ENCODE measurements at regions not wholly inside any gene's neighbourhood (a gene's known extent, or its start where the extent isn't known, plus 50 kb on each side); places are given as distances from the start of the nearest gene placed in this dataset.

DNA sequence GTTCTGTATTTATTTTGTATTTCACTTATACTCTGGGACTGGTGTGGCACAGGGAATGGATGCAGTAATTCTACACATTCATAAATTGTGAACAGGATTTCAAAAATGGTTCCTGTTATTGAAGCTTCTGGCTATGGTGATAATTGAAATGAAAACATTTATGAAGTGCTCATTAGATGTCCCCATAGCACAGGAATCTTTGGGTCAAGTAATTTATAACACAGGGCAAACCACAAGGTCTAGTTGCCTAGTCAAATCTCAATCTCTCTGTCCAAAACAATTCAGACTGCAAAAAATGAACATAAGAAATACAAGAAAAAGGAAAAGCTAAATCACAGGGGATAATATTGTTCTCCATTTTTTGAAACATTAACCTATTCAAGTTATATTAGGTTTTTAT, 117.5 kb upstream of the PTPRG start:
- TF ChIP-seq ZNF654 (tag by site-specific recombination; IDR thresholded peaks at IDR 0.05; ENCODE audit: low read depth): no peak
- TF ChIP-seq CTCF (tag by site-specific recombination; IDR thresholded peaks at IDR 0.05): no peak

All from HEK293 (cell line).